GM21825 (cell line): ENCODE measurements at regions not wholly inside any gene's neighbourhood (a gene's known extent, or its start where the extent isn't known, plus 50 kb on each side); places are given as distances from the start of the nearest gene placed in this dataset.

Experiments
- ATAC-seq: cut with Tn5 transposase; IDR thresholded peaks from one replicate; pipeline ENCODE4 v1.9.1; 2021; ENCODE audit warnings: mild to moderate bottlenecking, moderate library complexity; ENCODE audit not compliant: unreplicated experiment

DNA sequence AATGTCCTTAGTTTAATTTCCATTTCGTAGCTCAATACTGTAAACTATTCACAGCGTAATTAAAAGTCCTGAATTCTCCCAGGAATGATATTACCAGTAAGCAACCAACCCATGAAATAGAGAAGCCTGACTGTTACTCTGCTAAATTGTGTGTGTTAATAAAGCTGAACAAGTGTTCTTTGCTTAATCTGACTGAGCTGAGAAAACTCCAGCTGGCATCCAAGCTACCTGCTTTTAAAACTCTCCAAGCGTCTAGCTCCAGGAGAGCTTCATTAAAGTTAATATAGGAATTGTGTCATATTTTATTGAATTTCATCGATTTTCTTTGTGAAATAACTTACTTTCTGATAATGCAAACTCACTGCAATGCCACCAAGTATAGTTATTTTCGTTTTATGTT is 524.4 kb downstream of the SLC16A7 start:
- ATAC-seq: no peak

DNA sequence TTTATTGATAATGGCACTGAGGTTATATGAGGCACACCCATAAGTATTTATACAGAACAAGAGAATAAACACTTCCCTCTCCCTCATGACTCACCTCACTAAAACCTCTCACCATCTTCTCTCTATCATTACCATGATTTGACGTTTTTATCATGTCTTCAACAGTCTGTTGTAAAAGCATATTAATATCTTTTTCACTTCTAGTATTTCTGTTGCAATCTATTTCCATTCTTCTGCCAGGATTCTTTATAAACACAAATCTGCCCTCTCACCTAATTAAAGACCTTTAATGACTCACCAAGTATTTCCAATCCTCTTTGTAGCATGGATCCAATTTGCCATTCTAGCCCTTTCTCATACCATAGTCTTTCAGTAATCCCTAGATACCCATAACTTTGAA is 527.7 kb downstream of the SLC16A7 start:
- ATAC-seq: no peak

- ATAC-seq: no peak
Measured at GRCh38 chr12:60137513-60137912, 541.7 kb downstream of the SLC16A7 start.

- ATAC-seq: no peak
Measured at GRCh38 chr12:60138526-60138925, 542.7 kb downstream of the SLC16A7 start.

DNA sequence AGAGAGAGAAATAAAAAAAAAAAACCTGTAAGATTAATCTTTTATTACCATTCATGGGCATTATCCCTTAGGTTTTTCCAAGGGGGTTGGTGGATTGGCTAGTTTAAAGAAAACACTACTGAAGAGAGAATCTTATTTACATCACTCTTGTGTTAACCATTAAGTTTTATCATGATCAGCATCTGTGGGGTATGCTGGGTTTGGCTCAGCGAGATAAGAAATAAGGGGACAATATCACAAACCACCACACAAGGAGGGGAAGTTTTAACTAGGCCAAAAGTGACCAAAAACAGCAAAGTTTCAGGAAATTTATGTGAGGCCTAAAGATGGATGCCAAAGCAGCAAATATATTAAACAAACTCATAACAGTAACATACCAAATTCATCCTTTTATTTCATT is 548.6 kb downstream of the SLC16A7 start:
- no peak for ATAC-seq

DNA sequence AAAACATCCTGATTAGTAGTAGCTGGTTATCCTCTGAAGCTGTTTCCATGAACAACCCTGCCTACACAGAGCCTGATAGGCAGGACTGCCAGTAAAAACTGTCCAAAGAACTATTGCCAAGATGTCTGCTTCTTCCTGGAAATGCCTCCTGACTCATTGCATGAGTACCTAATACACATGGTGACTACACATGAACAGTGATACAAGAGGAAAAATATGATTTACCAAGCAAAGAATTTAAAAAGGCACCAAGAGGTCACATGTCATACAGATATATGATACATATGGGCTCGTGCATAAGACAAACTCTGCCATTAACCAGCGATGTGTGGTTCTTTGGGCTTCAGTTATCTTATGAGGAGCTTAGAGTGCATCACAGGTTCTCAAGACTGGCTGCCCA is 552.3 kb downstream of the SLC16A7 start:
- ATAC-seq: no peak

DNA sequence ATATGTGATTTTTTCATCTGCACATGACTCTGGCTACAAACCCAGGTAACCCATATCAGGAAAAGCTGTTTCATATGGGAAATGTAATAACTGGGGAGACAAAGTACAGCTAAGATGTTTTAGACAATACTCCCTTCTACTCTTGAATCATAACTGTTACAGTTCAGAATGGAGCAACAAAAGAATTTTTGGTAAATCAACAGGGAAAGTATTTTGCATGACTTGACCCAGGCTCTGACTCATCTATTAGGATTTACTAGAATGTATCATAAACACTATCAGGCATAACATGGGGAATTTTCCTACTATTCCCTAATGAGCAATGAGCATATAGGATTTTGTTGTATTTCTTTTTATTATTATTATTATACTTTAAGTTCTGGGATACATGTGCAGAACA is 553.0 kb downstream of the SLC16A7 start:
- ATAC-seq: no peak

DNA sequence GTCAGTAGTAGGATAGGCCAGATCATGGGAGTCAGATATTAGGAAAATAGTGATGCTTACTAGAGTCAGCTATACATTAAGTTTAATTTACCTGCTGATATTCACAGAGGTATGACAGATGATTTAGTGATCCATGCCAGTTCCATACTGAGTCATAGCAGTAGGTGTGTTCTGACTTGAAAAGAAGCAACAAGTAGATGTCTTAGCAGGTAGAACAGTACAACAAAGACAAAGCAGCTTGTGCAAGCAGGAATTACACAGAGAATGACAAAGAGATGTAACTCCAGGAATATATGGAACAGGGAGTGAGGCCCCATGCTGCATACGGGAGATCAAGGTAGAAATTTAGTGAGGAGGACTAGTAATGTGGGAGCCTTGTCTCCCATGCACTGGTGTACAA is 556.9 kb downstream of the SLC16A7 start:
- ATAC-seq: no peak

- ATAC-seq: no peak
Measured at GRCh38 chr12:60159761-60160160, 563.9 kb downstream of the SLC16A7 start.

DNA sequence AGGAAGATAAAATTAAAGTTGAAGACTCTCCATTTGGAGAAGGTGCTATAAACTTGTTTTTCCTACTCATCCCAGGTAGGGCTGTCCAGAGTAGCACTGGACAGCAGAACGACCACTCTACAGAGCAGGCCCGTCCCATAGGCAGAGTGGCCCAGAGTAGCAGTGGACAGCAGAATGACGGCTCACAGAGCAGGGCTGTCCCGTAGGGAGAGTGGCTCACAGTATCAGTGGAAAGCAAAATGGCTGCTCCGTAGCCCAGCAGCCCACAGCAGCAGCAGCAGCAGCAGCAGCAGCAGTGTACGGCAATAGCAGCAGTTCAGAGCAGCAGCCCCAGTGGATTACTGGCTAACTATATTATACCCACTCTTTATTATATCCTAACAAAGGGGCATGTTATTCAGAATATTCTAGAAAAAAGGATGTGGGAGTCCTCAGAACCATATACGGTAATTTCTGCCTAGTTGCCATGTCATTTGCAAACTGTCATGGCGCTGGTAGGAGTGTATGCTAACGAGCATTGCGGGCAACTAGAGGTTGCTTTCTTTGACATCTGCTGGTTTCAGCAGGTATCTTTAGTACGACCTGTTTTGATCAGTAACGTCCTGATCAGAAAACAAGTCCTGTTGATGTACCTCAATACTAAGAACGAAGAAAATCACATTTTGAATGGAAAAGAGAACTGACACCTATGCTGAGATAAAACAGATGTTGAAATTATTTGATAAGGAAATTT is 567.3 kb downstream of the SLC16A7 start:
- ATAC-seq: no peak

- ATAC-seq: no peak
Measured at GRCh38 chr12:60165781-60166180, 570.0 kb downstream of the SLC16A7 start.

GRCh38 chr12:60168441-60168840 is 572.6 kb downstream of the SLC16A7 start:
- ATAC-seq: no peak

- ATAC-seq: no peak
Measured at GRCh38 chr12:60169904-60170303, 574.1 kb downstream of the SLC16A7 start.

- ATAC-seq: no peak
Measured at GRCh38 chr12:60172266-60173211, 576.7 kb downstream of the SLC16A7 start.

DNA sequence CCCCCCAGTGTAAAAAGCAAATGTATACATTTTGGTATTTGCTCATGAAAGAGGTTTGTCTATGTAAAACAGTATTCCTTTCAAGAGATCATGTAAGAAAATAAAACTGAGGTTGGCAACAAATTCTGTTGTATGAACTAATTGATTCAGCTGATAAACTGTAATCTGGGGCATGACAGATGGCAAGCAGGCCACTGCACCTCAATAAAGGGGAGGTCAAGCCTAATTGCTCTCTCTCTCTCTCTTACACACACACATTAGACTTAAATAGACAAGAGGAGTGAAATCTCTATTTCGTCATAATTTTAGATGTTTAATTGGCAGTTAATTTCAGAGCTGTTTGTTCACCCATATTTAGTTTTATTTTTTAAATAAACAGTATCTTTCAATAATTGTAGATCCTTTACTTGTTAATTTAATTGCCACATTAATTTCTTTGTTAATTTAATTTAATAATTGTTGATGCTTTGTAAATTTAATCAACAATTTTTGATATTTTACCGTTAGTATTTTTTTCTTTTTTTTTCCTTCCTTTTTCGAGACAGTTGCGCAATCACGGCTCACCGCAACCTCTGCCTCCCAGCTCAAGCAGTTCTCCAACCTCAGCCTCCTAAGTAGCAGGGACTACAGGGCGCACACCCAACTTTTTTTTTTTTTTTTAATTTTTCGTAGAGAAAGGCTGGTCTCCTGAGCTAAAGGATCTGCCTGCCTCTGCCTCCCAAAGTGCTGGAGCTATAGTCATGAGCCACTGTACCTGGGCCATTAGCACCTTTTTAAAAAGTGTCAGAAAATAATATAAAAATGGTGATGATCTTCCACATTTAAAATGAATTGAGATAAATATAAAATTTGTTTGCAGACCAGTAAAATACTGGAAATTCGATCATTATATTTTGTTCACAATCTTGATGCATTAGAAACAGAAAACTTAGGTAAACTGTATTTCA is 577.7 kb downstream of the SLC16A7 start:
- no peak for ATAC-seq

GRCh38 chr12:60174476-60174875 is 578.6 kb downstream of the SLC16A7 start:
- no peak for ATAC-seq

DNA sequence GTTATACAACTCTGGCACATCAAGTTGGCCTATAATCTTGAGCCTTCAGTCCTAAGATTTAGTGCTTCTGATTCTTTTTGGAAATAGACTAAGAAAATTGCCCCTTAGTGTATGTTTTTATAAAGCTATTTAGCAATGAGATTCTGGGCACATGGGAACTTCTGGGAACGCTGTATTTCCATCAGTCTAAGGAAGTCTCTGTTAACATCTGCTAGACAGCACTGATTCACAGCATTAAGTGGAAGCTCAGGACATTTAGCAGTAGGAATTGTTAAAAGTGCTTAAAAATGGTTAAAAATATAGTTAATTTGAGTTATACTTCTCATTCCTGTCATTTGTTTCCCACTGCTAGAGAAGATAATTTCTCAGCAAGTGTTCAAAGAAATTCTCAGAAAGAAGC is 579.1 kb downstream of the SLC16A7 start:
- ATAC-seq: no peak

DNA sequence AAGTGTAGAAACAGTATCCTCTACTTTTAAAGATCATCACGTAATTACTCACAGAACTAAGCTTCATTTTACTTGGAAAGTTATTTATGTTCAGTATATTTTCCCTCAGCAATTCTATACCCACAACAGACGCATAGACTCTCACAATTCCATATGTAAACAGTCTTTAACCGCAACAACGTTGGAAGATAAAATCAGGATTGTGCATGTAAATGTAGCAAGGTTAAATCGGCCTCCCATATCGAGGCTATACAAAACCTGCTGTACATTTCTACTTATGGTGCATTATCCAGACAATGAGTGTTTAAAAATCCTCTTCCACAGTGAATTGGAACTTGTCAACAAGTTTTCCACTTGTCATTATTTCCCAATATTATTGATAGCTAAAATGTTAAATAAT is 581.1 kb downstream of the SLC16A7 start:
- no peak for ATAC-seq

GRCh38 chr12:60180298-60180697 is 584.5 kb downstream of the SLC16A7 start:
- no peak for ATAC-seq

DNA sequence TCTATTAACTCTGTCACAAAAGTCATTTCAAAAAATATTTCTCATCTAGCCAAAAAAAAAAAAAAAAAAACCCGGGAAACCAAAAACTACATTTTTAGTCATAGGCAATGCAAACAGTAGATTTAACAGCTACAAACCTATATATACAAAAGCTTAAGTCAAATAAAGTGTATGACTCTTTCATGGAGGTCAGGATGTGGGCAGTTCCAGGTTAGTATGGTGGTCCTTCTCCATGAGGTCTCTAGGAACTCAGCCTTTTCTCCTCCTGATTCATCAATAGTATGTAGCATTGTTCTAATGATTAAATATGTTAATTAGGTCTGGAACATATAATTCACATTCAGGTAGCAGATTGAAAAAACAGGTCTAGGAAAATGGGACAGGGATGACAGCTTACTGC is 586.5 kb downstream of the SLC16A7 start:
- ATAC-seq: no peak

GRCh38 chr12:60184096-60184495 is 588.3 kb downstream of the SLC16A7 start:
- ATAC-seq: no peak
